ENCODE measurements at regions not wholly inside any gene's neighbourhood (a gene's known extent, or its start where the extent isn't known, plus 50 kb on each side); places are given as distances from the start of the nearest gene placed in this dataset.

DNA sequence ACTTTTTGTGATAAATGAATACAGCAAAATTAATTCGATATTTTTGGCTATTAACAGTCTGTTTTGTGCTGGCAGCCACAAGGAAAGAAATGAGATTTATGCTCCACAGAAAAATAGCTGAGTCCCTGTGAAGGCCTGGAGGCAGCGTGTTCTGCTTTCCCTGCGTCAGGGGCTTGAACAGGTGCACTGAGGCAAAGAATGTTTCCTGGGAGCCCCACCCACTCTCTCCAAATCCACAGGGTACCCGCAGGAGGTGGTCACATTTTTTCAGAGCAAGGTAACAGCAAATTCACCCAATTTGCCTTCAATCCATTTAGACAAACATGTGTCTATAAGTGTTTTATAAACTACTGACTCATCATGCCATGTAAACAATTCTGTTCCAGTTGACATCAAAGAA, 308.1 kb downstream of the TCERG1L start:
- no peak overlapping the region for H3K4me3 ChIP-seq (ENCODE audit: low read depth, low read length)
- CTCF ChIA-PET, result no interaction called here

GRCh38 chr10:131004276-131004675, 307.2 kb downstream of the TCERG1L start:
- POLR2A ChIA-PET, result no interaction called here
- CTCF ChIA-PET, result no interaction called here
- H3K4me3 ChIP-seq (ENCODE audit: low read depth, low read length), result no peak overlapping the region
- no peak for DNase-seq (ENCODE audit: low read depth, low spot score)
- TF ChIP-seq, protein P1, sequence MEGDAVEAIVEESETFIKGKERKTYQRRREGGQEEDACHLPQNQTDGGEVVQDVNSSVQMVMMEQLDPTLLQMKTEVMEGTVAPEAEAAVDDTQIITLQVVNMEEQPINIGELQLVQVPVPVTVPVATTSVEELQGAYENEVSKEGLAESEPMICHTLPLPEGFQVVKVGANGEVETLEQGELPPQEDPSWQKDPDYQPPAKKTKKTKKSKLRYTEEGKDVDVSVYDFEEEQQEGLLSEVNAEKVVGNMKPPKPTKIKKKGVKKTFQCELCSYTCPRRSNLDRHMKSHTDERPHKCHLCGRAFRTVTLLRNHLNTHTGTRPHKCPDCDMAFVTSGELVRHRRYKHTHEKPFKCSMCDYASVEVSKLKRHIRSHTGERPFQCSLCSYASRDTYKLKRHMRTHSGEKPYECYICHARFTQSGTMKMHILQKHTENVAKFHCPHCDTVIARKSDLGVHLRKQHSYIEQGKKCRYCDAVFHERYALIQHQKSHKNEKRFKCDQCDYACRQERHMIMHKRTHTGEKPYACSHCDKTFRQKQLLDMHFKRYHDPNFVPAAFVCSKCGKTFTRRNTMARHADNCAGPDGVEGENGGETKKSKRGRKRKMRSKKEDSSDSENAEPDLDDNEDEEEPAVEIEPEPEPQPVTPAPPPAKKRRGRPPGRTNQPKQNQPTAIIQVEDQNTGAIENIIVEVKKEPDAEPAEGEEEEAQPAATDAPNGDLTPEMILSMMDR (IDR thresholded peaks at IDR 0.05; ENCODE audit: insufficient read depth, low read length, missing control alignments), result no peak

More for the DNA sequence above, 308.1 kb downstream of the TCERG1L start:
- no peak for DNase-seq (ENCODE audit: low read depth, low spot score)
- POLR2A ChIA-PET, result no interaction called here
- TF ChIP-seq, protein P1 (IDR thresholded peaks at IDR 0.05; ENCODE audit: insufficient read depth, low read length, missing control alignments), result no peak

GRCh38 chr10:131006458-131007256, 304.9 kb downstream of the TCERG1L start:
- ChIA-PET CTCF (no interaction called here), POLR2A (no interaction called here)
- H3K4me3 ChIP-seq (ENCODE audit: low read depth, low read length), result no peak overlapping the region

GRCh38 chr10:131009791-131010190, 301.7 kb downstream of the TCERG1L start:
- TF ChIP-seq, protein P1 (IDR thresholded peaks at IDR 0.05; ENCODE audit: insufficient read depth, low read length, missing control alignments), result no peak
- ChIA-PET CTCF (no interaction called here), POLR2A (no interaction called here)
- DNase-seq (ENCODE audit: low read depth, low spot score), result no peak
- H3K4me3 ChIP-seq (ENCODE audit: low read depth, low read length), result no peak overlapping the region

More at GRCh38 chr10:131006458-131007256, 304.9 kb downstream of the TCERG1L start:
- DNase-seq (ENCODE audit: low read depth, low spot score), result no peak
- TF ChIP-seq, protein P1 (IDR thresholded peaks at IDR 0.05; ENCODE audit: insufficient read depth, low read length, missing control alignments), result no peak

DNA sequence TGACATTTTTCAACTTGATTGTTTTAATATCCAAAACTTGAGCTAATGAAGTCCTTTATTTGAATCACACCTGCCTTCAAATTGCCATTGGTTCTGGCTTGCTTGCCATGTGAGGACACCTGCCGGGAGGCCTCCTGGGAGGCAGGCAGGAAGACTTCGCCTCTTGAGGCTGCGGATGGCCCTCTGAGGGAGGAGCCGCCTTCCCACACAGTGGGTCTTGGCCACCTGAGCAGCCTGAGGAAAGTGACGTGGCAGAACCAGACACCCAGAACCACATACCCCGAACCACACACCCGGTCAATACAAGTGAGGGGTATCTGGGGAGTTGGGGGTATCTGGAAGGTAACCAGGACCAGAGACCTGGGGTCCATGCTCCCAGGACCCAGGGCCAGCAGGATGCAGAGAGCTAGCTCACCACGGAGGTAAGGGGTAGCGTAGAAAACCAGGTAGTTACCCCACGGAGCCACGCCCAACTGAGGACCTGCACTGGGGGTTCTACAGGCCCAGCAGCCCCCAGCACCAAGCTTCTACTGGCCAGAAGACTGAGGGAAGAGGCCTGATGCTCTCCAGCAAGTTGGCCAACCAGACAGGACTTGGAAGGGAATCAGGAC, 300.5 kb downstream of the TCERG1L start:
- ChIA-PET POLR2A (no interaction called here), CTCF (no interaction called here)
- DNase-seq (ENCODE audit: low read depth, low spot score), result no peak
- TF ChIP-seq, protein P1 (IDR thresholded peaks at IDR 0.05; ENCODE audit: insufficient read depth, low read length, missing control alignments), result no peak
- H3K4me3 ChIP-seq (ENCODE audit: low read depth, low read length), result no peak overlapping the region

DNA sequence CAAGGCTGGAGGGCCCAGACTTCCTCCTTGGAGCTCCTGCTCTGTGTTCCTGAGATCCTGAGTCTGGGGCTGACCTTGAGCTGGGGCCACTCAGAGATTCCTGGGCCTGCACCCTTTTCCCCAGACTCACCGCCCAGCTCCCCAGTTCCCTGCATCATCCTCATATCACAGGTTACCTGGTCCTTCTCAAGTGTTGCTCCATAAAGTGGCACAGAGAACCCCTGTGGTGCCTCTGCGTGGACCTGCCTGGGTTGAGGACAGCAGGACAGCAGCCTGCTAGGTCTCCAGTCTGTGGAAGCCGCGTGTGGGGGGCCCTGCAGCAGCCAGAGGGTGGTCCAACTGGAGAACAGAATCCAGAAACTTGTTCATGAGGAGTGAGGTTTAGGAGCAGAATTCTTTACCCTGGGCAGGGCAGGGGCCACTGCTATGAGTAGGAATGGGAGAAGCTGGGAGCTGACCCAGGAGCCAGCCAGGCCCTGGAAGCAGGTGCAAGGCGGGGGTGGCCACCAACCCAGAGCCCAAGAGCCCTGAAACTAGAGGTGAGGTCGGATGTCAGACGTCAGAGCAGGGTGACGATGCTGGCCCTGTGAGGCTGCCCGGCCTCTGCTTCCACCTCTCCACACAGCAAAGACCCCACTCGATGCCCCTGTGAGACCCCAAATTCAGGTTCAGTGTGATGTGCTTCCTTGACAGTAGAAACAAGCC, 299.4 kb downstream of the TCERG1L start:
- TF ChIP-seq, protein P1 (IDR thresholded peaks at IDR 0.05; ENCODE audit: insufficient read depth, low read length, missing control alignments), result no peak

More for the DNA sequence above, 299.4 kb downstream of the TCERG1L start:
- H3K4me3 ChIP-seq (ENCODE audit: low read depth, low read length), result no peak overlapping the region
- no peak for DNase-seq (ENCODE audit: low read depth, low spot score)
- ChIA-PET POLR2A (no interaction called here), CTCF (no interaction called here)
